Transverse colon (tissue), 4 donors: ENCODE measurements at regions not wholly inside any gene's neighbourhood (a gene's known extent, or its start where the extent isn't known, plus 50 kb on each side); places are given as distances from the start of the nearest gene placed in this dataset.

Source experiments
- CTCF ChIP-seq, 5 experiments: fragments of 200-600 bp in 3 of 5; fragments of 450-650 bp in 2 of 5; sonication (generic) in 3 of 5; IDR thresholded peaks; 1 replicate in 2 of 5; 2 replicates in 3 of 5; pipeline ENCODE4 v1.5.1; 2016 to 2017; ENCODE audit warnings: antibody characterized with exemption in 5 of 5, inconsistent platforms in 3 of 5, mild to moderate bottlenecking in 2 of 5, moderate library complexity in 1 of 5
- POLR2A ChIP-seq: fragments of 450-650 bp; IDR thresholded peaks from one replicate; pipeline ENCODE4 v1.6.1; 2016; ENCODE audit warnings: antibody characterized with exemption, mild to moderate bottlenecking, moderate library complexity
- POLR2AphosphoS5 ChIP-seq, 3 donors: sonication (generic); formaldehyde crosslinking; IDR thresholded peaks; one replicate each; pipeline ENCODE4 v1.6.1; 2016; ENCODE audit warnings: antibody characterized with exemption in 3 of 3

- no peak for TF ChIP-seq POLR2AphosphoS5 (IDR thresholded peaks at IDR 0.05)
- TF ChIP-seq CTCF (IDR thresholded peaks at IDR 0.05), result no peak
- TF ChIP-seq POLR2A, result no peak
Observed at GRCh38 chr2:228545041-228545747, 363.7 kb upstream of the SPHKAP start.
